Superior temporal gyrus (tissue), 1 donor: ENCODE measurements at regions not wholly inside any gene's neighbourhood (a gene's known extent, or its start where the extent isn't known, plus 50 kb on each side); places are given as distances from the start of the nearest gene placed in this dataset.

Experiments
- DNase-seq: peaks from one replicate; pipeline ENCODE4 v3.0.0-alpha.2; 2016; ENCODE audit errors: extremely low spot score

DNA sequence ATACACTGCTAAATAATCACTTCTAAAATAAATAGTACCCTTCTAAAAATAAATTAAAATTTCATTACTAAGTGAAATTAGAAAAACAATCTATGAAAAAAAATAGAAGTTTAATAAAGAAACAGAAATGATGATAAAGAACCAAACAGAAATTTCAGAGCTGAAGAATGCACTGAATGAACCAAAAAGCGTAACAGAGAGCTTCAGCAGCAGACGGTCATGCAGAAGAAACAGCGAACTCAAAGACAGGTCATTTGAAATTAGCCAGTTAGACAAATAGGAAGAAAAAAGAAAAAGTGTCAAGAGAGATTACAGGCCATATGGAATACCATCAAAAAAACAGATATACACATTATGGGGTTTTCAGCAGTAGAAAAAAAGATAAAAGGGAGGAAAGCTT is 706.7 kb downstream of the TBC1D32 start:
- DNase-seq = no peak

DNA sequence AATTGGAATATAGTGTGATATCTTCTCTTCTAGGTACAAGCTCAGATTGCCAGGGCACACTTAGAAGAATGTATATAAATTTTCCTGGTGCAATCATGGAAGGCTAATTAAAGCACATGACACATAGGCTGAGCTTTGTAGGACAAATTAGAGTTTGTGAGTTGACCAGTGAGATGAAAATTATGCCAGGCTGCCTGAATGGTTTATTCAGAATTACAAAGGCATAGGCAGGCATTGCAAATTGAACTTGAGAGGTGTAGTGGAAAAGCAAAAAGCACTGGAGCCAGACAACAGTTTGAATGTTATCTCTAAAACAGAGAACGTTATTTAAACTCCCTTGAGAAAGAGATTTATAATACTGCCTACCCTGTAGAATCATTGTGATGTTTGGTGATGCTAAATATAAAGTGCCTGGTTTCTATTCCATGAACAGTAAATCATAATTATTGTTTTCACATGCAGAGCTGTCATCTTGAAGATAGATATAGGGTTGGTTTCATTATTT is 712.1 kb downstream of the TBC1D32 start:
- no peak for DNase-seq

DNA sequence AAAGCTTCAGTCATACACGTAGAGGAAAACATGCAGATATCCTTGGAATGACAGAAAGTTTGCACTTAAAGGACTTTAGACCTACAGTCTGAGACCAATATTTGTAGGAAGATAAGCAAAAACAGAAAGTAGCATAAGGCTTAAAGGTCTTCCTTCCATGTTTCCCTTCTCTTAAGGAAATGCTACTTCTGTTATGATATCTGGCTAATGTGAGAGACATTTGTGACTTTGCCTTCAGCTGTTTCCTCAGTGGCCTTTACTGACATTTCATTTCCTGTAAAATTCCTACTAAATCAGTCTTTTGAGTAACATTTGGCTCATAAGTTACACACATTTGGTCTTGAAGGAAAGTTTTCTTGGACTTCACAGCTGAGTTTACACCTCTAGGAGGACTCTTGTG is 713.4 kb downstream of the TBC1D32 start:
- DNase-seq = no peak

DNA sequence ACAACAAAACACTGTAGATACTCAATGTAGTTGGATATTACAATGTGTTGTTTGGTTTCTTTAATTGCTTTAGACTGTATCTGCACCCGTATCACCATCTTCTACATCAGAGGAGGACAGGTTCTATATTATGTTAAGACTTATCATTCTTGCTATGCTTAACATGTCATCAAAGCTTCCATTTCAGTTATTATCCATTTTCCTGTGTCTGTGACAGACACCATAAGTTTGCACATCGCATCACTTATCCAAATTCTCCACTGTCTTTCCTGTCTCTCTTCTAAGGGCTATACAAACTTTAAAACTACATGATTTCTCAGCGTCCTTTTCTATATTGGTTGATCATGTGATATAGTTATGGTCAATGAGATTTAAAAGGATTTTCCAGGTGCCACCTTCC is 719.0 kb downstream of the TBC1D32 start:
- DNase-seq = no peak

DNA sequence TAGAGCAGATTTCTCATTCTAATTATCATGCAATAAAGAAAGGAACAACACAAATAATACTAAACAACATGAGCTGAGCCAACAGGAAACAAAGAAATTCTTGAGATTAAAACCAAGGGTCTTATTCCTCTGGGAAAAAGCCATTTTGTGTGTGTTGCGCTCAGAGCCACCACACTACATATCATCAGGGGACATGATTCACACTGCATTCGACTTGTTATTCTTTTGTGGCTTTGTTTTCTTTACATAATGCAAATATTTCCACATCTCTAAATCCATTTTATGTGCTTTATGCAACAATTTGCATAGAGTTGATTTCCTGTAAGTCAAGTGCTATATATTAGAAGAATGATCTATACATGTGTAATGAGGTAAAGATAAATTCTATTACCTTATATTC is 719.6 kb downstream of the TBC1D32 start:
- DNase-seq = no peak

DNA sequence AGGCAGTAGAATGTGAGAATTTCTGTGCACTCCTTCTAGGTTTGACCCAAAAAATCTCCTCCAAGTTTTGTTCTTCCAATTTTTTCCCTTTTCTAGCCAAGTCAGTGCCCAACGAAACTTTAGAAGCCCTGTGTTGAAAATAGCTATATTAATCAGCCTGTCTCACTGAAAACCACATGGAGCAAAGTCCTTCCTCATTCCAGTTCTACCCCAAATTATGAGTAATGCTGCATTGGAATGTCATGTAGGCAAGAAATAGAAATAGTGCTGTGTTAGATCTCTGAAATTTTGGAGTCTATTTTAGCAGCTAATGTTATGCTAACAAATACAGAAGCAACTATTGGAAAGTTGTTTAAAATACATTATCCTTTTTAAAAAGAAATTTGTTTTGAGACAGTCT is 725.5 kb downstream of the TBC1D32 start:
- DNase-seq = no peak

DNA sequence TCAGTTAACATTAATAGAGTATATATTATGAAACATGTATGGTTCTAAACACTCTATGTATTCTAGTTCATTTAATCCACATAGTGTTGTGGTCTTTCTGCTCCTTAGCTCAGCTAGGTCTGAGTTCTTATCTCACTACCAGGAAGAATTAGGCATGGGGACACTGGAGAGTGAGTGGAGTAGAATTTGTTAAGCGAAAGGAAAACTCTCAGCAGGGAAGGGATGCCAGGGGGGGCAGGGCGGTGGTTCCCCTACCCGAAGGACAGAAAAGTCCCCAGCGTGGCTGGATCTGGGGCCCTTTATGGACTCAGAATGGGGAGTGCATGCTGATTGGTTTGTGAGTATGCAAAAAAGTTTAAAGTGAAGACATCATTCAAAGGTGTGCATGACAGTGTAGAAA is 727.5 kb downstream of the TBC1D32 start:
- no peak for DNase-seq

DNA sequence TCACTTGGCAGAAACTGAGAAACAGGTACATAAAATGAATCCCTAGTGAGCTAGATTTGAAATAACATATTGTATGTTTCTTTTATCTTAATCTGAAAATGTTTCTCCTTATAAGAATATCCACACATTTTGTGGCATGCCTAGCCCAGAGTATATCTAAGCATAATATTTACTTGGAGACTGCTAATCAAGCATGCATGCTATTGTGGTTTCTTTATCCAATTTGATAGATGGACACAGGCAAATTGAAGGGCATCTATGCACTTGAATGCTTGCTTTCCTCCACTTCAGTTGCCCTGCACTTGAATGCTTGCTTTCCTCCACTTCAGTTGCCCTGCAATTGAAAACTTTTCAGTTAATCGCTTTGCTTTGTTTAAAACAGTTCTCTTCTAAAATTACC is 729.8 kb downstream of the TBC1D32 start:
- no peak for DNase-seq

DNA sequence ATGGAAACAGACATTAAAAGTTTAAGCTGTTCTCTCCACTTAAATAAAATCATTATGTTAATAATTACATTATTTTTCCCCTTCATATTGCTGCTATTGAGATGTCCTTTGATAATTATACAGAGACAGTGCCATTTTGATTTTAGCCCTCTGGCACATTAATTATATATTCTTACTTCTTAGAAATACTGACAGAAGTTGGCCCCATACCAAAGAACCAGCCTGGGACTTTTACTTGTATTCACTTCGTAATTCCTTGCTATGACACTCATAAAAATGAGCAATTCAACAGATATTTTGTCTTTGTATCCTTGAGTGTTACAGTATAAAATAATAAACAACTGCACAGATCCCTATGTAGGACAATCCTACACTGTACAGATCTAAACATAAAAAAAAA is 743.7 kb downstream of the TBC1D32 start:
- no peak for DNase-seq

DNA sequence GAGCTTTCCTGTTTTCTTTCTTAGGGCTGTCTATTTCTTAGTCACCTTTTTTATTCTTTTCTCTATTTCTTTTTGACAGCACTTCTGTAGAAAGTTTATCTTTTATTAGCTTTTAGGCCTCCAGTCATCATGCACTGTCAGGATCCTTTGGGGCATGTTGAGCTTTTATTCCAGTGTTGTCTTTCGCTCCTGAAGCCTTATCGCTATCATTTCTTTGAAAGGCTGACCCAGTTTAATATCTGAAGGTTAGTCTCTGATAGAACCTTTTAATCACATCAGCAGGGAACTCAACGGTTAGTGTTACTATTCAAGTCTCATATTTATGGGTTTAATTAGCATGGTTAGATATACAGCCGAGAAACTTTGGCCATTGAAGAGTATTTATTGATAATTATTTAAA is 745.9 kb downstream of the TBC1D32 start:
- no peak for DNase-seq

DNA sequence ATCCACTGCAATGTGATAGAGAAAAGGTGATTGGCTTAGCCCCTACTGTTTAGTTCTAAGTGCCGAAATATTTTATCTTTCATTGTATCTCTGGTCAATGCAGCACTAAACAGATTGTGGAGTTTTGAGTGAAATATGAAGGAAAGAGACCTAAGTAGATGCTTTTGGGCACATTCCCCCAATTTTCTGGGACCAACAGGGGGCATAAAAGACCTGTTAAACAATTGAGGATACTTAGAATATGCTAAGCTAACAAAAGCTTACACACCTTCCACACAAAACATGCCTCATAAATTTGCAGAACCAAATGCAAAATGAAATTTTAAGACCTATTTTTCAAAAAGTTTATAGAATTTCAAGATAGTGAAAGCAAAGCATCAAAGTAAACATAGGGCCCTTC is 746.9 kb downstream of the TBC1D32 start:
- DNase-seq = no peak

DNA sequence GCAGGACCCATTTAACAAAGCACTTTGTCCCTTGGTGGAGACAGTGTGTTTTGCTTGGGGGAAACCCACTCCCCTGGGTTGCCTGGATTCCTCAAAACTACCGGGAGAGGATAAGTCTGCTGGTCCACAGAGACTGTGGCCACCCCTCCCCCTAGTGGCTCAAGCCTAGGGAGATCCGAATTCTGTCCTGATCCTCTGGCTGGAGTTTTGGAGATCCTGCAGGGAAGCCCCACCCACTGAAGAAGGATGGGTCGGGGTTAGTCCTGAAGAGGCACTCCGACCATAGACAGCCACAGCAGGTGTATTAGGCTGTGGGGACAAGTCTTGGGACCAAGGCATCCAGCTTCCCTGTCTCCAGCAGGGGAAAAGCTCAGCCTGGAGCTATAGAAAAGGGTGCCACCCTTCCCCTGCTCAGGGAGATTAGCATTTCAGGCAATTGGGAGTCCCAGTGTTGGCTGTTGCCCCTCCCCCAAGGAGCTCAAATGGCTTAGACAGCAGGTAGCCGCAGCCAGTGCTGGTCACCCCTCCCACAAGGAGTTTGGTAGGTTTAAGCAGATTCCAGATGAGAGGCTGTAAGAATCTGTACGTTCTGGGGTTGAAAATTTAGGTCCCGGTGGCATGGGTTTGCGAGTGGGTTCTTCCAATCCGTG is 750.0 kb downstream of the TBC1D32 start:
- no peak for DNase-seq

DNA sequence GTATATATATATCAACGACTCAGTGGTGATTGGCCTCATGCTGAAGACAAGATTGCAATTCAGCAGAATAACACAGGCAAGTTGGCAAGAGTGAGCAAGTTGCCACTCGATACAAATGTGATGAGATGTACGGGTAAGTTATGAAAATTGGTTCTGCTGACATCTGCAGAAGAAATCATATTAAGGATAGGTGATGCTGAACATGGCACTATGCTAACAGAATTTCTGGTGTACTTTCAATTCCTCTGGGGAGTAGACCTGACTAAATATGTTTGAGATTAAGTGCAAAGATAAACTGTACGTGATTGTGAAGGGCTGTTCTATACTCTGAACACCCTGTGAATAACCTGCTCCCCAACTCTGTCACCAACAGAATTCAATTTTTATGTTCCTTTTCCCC is 758.2 kb downstream of the TBC1D32 start:
- DNase-seq = no peak

DNA sequence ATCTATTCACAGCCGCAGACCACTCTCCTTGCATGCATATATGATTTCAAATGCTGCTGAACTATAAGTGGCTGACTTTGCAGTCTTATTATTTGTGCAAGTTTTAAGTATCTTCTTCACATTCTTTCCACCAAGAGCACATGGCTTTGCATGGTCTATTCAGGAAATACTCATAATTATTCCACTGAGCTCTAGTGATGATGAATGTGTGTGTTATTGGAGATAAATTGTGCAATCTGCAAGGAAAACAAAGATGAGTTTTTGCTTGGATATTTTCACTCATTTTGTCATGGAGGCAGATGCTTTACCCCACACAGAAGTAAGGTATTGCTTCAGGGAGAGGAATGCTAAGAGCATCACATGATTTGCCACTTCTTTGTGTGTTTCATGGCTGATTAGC is 764.6 kb downstream of the TBC1D32 start:
- no peak for DNase-seq

DNA sequence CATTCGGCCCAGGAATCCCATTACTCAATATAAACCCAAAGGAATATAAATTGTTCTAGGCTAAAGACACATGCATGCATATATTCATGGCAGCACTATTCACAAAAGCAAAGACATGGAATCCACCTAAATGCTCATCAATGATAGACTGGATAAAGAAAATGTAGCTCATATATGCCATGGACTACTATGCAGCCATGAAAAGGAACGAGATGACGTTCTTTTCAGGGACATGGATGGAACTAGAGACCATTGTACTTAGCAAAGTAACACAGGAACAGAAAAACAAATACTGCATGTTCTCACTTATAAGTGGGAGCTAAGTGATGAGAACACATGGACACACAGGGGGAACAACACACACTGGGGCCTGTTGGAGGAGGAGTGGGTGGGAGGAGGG is 769.5 kb downstream of the TBC1D32 start:
- DNase-seq = no peak

DNA sequence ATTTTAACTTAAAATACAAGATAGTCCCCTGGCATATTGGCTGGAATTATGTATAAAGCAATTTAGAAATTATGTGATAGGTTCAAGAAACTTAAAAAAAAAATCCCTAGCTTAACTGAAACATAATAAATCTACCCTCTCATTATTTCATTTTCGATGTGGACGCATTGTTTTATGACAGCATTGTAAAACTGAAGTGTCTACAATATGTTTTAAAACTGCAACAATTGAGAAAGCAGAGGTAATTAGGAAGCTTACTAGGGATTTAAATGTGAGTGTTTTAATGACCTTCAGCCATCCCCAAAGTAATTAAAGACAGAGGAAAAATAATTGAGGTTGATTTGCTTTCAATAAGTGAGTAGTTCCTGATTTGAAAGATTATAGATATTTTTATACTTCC is 776.0 kb downstream of the TBC1D32 start:
- DNase-seq = no peak

DNA sequence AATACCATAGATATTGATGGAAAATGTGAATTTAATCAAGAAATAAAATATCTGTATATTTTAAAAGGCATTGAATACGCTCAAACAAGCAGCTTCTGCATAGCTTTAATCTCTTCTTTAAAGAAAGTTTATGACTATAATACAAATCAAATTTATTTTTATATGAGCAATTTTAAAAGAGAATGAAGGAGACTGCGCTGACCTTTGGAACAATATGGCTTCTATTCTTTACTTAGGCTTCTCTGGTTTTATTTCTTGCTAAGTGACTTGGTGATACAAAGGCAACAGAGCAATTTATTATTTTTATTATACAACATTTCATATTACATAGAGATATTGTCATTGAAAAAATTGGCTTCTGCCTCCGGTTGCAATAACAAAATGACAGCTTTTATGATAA is 776.7 kb downstream of the TBC1D32 start:
- no peak for DNase-seq

DNA sequence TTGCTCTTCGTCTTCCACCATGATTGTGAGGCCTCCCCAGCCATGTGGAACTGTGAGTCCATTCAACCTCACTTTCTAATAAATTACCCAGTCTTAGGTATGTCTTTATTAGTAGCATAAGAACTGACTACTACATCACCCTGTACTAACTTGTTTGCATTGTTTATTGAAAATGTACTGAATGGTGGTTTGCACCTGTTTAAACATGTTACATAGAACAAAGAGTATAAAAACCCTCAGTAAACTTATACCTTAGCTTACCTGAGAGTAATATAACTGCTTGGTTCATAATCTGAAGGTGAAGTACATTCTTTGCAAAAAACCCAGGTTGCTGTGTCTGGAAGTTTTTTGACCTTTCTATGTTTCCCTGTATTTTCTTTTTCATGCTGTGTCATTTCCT is 777.8 kb downstream of the TBC1D32 start:
- no peak for DNase-seq

DNA sequence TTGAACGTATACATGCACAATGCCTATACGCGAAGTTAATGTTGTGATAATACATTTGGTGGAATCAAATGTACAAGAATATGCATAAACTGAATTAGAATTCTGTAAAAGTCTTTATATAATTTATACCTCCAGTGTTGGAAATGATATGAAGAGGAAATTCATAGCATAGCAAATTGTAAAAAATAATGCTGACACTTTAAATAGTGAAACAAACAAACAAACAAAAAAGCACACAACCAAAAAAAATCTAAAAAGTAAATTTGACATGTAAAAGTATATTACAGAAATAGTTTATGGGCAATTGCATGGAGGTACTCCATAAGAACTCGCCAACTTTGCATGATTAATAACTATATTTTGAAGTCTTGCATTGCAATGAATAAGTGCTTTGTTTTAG is 780.9 kb downstream of the TBC1D32 start:
- DNase-seq = no peak

DNA sequence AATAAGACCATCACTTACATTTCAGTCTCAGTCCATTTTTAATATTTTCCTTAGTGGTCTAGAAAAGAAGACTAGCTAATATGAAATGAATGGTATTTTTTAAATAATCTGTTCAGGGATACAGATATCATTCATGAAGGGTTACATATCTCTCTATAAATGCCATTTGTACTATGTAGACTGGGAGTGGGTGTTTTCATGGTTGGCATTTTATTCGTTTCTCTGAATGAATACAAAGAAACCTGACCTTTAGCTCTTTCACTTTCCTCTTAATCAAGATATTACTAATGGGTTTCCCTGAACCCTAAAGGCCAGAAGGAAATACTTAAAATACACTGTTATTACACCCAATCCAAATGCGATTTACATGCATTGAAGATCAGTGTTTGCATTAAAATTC is 788.9 kb downstream of the TBC1D32 start:
- no peak for DNase-seq

DNA sequence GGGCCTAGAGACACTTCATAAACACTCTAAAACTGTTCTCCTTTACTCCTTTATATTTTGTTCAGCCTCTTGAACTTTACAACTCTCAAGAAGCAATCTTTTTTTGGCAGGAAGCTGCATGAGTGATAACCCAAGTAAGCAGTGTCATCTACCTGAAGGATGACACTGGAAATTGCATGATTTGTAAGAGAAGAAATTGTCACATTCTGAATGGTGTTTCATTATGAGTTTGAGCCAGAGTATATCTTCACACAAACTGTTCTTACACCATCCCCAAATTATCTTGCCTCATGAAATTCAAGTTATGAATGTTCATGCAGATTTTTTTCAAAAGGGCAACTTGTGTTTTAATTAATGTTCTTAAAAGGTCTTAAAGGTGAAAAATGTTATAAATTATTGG is 799.3 kb downstream of the TBC1D32 start:
- DNase-seq = no peak

DNA sequence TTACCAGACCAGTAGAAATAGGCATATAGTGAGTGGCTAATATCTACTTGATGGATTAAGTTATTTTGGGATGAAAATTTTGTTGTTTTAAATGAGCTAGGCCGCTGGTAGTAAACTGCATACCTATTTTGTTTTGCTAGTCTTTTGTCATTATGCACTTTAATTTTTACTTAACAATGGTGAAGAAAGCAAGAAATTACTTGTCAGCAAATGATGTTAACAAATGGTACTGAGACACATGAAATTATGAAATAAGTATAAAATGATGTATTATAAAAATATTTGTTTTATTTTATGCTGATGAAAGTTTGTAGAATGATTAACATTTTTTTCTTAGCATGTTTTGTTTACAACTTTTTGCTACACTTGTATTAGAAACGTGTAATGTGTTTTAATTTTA is 807.7 kb downstream of the TBC1D32 start:
- no peak for DNase-seq

DNA sequence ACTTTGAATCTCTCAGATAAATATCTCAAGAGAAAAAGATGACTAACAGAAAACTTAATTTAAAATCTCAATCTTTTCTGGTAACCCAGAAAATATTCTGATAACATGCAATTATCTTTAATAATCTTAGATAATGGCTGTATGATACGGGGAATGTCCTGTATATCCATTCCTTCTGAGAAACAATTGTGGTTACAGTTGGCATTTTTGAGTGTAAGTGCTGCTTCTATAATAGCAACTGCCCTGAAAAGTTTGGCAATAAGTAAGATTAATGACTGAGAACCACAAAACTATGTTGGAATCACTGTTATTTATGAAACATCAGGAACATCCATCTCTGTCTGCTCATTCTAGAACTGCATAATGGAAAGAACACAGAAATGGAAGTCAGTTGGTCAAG is 819.7 kb downstream of the TBC1D32 start:
- no peak for DNase-seq

DNA sequence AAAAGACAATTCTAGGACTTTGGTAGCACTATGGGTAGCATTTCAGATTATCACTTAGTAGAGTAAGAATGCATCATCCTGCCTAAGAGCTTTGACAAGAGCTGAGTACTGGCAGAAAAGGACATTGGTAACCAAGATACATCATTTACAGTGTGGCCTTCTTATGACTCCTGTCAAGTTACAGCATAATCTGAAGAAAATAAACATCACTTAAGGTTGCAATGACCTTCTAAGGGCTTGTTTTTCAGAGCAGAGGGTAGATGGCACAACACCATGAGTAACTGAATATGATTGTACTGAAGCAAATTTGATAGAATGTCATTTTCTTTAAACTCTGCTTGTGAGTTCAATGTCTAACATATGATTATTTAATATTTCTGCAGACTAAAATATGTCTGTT is 822.6 kb downstream of the TBC1D32 start:
- no peak for DNase-seq
